Spleen (tissue), 11 donors: ENCODE measurements at regions not wholly inside any gene's neighbourhood (a gene's known extent, or its start where the extent isn't known, plus 50 kb on each side); places are given as distances from the start of the nearest gene placed in this dataset.

Source experiments
- DNase-seq: peaks from one replicate; pipeline ENCODE4 v3.0.0-alpha.2; 2020
- H3K27ac ChIP-seq, 8 donors: fragments of 200-600 bp; sonication (generic) in 7 of 8; 1 replicate in 4 of 8; 2 replicates in 4 of 8; pipeline versions ENCODE4 v1.5.0 to v1.8.0; 2016 to 2021; ENCODE audit warnings: inconsistent platforms in 4 of 8, mild to moderate bottlenecking in 4 of 8, moderate library complexity in 1 of 8
- H3K27me3 ChIP-seq, 7 donors: fragments of 200-600 bp; sonication (generic) in 6 of 7; replicated peaks in 1 of 7; 1 replicate in 4 of 7; 2 replicates in 3 of 7; pipeline versions ENCODE4 v1.5.0 to v1.8.0; 2016 to 2021; ENCODE audit warnings: inconsistent platforms in 3 of 7, mild to moderate bottlenecking in 1 of 7
- H3K36me3 ChIP-seq, 6 donors: fragments of 200-600 bp; sonication (generic) in 5 of 6; 1 replicate in 4 of 6; 2 replicates in 2 of 6; pipeline versions ENCODE4 v1.5.0 to v1.8.0; 2016 to 2021; ENCODE audit warnings: inconsistent platforms in 2 of 6
- H3K4me1 ChIP-seq, 6 donors: fragments of 200-600 bp; sonication (generic) in 5 of 6; 1 replicate in 3 of 6; 2 replicates in 3 of 6; pipeline versions ENCODE4 v1.5.0 to v1.8.0; 2016 to 2021; ENCODE audit warnings: inconsistent platforms in 3 of 6
- H3K4me3 ChIP-seq, 8 donors: fragments of 200-600 bp; sonication (generic) in 7 of 8; 1 replicate in 4 of 8; 2 replicates in 4 of 8; pipeline versions ENCODE4 v1.5.0 to v1.8.0; 2016 to 2021; ENCODE audit warnings: inconsistent platforms in 4 of 8, mild to moderate bottlenecking in 4 of 8, moderate library complexity in 2 of 8
- H3K9me3 ChIP-seq, 8 donors: fragments of 200-600 bp; sonication (generic) in 7 of 8; 1 replicate in 4 of 8; 2 replicates in 4 of 8; pipeline versions ENCODE4 v1.5.0 to v1.8.0; 2016 to 2021; ENCODE audit warnings: inconsistent platforms in 4 of 8
- POLR2A ChIP-seq, 3 donors: fragments of 450-650 bp; IDR thresholded peaks; one replicate each; pipeline ENCODE4 v1.5.1; 2017; ENCODE audit warnings: antibody characterized with exemption in 3 of 3, mild to moderate bottlenecking in 1 of 3
- POLR2AphosphoS5 ChIP-seq, 3 donors: sonication (generic); formaldehyde crosslinking; IDR thresholded peaks; one replicate each; pipeline ENCODE4 v1.5.1; 2017; ENCODE audit warnings: antibody characterized with exemption in 3 of 3
- WGBS, 5 donors: extraction: QIAGEN DNeasy Blood & Tissue Kit in 3 of 5; methylation state at CpG; one replicate each; pipeline versions ENCODE4 v1.1.5 to v1.1.7; 2013 to 2018; 5-methylcytosine and 5-hydroxymethylcytosine counted together
- intact Hi-C: fragments of 100-400 bp; cut with DNase I; formaldehyde crosslinking; loops from one replicate; pipeline ENCODE4 v1.15.0; 2023; ENCODE audit warnings: low total_unique reads
- TF ChIP-seq, protein P1 (sequence below), 11 experiments: fragments of 200-600 bp in 7 of 11; fragments of 450-650 bp in 4 of 11; sonication (generic) in 4 of 11; IDR thresholded peaks in 8 of 11; conservative IDR thresholded peaks in 3 of 11; 1 replicate in 7 of 11; 2 replicates in 4 of 11; pipeline versions ENCODE4 v1.4.0 to v1.8.0; 2016 to 2021; ENCODE audit warnings: antibody characterized with exemption in 11 of 11, inconsistent platforms in 4 of 11, mild to moderate bottlenecking in 1 of 11
- donor health status: healthy with polysubstance abuse.
- donor health status: DM: no; HTN: no; CAD: no; lungs with moderate emphysema.
- donor health status: DM: no; HTN: no; CAD: no.
- donor health status: Bipolar disorder and iron deficiency.
- donor health status: healthy.
- donor health status: DM: no; HTN: no; CAD: no.
- donor health status: DM: yes; HTN: yes; CAD: no.

DNA sequence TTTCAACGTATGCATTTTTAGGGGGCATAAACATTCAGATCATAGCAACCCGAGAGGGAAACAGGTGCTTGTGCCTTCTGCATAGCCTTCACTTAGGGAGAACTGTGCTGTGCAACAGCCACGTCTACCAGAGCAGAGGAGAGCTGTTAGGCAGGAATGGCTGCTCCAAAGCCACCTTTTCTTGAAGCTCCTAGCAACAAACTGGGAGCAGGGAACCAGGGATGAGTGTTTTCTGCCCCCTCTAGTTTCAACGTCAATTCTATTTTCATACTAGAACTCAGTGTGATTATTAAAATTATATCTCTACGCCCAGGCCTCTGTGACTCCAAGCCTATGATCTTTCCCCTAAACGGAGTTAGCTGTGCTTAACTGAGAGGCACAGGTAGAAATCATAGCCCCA lies 290.0 kb downstream of the HAPSTR1 start:
- Histone ChIP-seq H3K4me1 (no peaks in the 10 kb centered on the region), H3K36me3 (no peaks in the 10 kb centered on the region), H3K9me3 (peaks cover 0 to 16% (median 0%) of the 10 kb centered on the region in 8 donors), H3K27me3 (peaks cover 0 to 3% (median 0%) of the 10 kb centered on the region in 7 donors), H3K27ac (no peak overlapping the region), H3K4me3 (no peak overlapping the region)
- no peak for DNase-seq
- intact Hi-C loops = no loop called here
- no peak for TF ChIP-seq POLR2A (IDR thresholded peaks at IDR 0.05)
- TF ChIP-seq, protein P1, sequence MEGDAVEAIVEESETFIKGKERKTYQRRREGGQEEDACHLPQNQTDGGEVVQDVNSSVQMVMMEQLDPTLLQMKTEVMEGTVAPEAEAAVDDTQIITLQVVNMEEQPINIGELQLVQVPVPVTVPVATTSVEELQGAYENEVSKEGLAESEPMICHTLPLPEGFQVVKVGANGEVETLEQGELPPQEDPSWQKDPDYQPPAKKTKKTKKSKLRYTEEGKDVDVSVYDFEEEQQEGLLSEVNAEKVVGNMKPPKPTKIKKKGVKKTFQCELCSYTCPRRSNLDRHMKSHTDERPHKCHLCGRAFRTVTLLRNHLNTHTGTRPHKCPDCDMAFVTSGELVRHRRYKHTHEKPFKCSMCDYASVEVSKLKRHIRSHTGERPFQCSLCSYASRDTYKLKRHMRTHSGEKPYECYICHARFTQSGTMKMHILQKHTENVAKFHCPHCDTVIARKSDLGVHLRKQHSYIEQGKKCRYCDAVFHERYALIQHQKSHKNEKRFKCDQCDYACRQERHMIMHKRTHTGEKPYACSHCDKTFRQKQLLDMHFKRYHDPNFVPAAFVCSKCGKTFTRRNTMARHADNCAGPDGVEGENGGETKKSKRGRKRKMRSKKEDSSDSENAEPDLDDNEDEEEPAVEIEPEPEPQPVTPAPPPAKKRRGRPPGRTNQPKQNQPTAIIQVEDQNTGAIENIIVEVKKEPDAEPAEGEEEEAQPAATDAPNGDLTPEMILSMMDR (IDR thresholded peaks at IDR 0.05 in 8 of 11, conservative IDR thresholded peaks at IDR 0.05 in 3 of 11) = no peak
- no peak for TF ChIP-seq POLR2AphosphoS5 (IDR thresholded peaks at IDR 0.05)
- WGBS, 5 donors = 80 to 95% (median 85%) methylated on average over 6 of the region's 6 CpGs

DNA sequence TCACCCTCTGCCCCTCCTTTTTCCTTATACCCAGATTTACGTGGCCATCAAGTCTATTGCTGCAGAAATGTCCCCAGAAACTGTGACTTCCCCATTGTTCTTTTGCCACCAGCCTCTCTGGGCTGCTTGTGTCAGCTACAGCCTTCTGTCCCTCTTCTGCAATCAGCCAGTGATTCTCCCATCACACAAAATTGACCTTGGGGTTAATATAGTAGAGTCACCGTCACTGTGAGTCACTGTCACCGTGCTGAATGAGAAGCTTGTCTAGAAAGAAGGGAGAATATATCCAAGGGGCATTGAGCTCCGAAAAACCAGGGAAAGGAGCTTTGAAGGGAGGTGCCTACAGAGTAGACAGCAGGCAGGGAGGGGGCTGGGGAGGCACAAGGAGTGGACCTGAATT lies 290.5 kb downstream of the HAPSTR1 start:
- 70 to 78% (median 73%) methylated on average over 4 of the region's 4 CpGs for WGBS, 5 donors
- H3K4me1 ChIP-seq = no peaks in the 10 kb centered on the region
- H3K9me3 ChIP-seq = peaks cover 0 to 20% (median under 1%) of the 10 kb centered on the region in 8 donors
- intact Hi-C loops = no loop called here
- no peak for DNase-seq
- H3K36me3 ChIP-seq = no peaks in the 10 kb centered on the region
- H3K27ac ChIP-seq = no peak overlapping the region
- H3K4me3 ChIP-seq = no peak overlapping the region
- no peak for TF ChIP-seq POLR2A (IDR thresholded peaks at IDR 0.05)
- no peak for TF ChIP-seq POLR2AphosphoS5 (IDR thresholded peaks at IDR 0.05)
- TF ChIP-seq, protein P1 (IDR thresholded peaks at IDR 0.05 in 8 of 11, conservative IDR thresholded peaks at IDR 0.05 in 3 of 11) = no peak
- H3K27me3 ChIP-seq = peaks cover 0 to 3% (median 0%) of the 10 kb centered on the region in 7 donors

DNA sequence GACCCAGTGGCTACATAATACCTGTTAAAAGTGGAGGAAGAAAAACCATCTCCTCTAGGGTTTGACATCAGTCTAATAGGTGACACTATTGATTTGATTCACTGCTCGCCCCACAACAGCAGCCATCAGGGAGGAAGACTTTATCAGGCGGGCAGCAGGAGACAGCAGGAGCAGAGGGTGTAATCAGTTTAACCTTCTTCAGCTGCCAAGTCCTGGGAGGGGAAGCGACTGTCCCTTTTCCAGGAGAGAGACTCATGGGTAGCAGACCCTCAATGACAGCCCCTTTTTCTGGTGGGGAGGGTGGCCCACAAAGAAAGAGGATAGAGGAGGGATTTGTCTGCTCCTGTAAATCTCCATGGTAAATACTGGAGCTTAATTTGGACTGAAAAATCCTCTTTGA lies 291.8 kb downstream of the HAPSTR1 start:
- Histone ChIP-seq H3K4me1 (no peaks in the 10 kb centered on the region), H3K9me3 (peaks cover 0 to 34% (median 13%) of the 10 kb centered on the region in 8 donors), H3K27ac (no peak overlapping the region), H3K27me3 (no peaks in the 10 kb centered on the region), H3K36me3 (no peaks in the 10 kb centered on the region), H3K4me3 (no peak overlapping the region)
- TF ChIP-seq POLR2A (IDR thresholded peaks at IDR 0.05) (no peak), POLR2AphosphoS5 (IDR thresholded peaks at IDR 0.05) (no peak)
- TF ChIP-seq, protein P1 (IDR thresholded peaks at IDR 0.05 in 8 of 11, conservative IDR thresholded peaks at IDR 0.05 in 3 of 11) = no peak
- no peak for DNase-seq
- intact Hi-C loops = no loop called here
- WGBS, 5 donors = 55 to 79% (median 77%) methylated on average over 3 of the region's 3 CpGs

DNA sequence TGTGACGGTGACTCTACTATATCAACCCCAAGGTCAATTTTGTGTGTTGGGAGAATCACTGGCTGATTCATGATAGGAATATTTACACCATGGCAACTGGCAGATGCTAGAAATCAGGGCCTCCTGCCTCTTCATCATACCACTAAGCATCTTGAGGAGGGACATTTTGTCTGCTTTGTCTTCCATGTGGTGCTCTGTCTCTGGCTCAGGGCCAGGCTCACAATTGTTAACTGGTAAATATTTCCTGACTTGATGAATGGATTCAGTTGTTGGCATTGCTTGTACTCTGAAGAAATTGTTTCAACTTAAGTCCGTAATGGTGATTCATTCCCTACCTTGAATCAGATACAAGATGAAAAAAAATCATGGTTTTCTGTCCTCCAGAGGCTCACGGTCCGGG lies 292.7 kb downstream of the HAPSTR1 start:
- TF ChIP-seq POLR2AphosphoS5 (IDR thresholded peaks at IDR 0.05) = no peak
- TF ChIP-seq, protein P1 (IDR thresholded peaks at IDR 0.05 in 8 of 11, conservative IDR thresholded peaks at IDR 0.05 in 3 of 11) = no peak
- no peak for TF ChIP-seq POLR2A (IDR thresholded peaks at IDR 0.05)
- Histone ChIP-seq H3K4me3 (no peak overlapping the region), H3K27ac (no peak overlapping the region), H3K27me3 (no peaks in the 10 kb centered on the region), H3K4me1 (no peaks in the 10 kb centered on the region), H3K9me3 (peaks cover 0 to 39% (median 20%) of the 10 kb centered on the region in 8 donors), H3K36me3 (no peaks in the 10 kb centered on the region)
- WGBS, 5 donors = 58 to 76% (median 70%) methylated on average over 4 of the region's 4 CpGs
- no peak for DNase-seq
- intact Hi-C loops = no loop called here
